ENCODE measurements at regions not wholly inside any gene's neighbourhood (a gene's known extent, or its start where the extent isn't known, plus 50 kb on each side); places are given as distances from the start of the nearest gene placed in this dataset.
A peak's percentile ranks its signal among the peaks of the same experiment; 100 is the strongest.
"Not testable (repeated sequence)": the region's sequence is repeated elsewhere in the genome, so short reads cannot be mapped to it uniquely, and the experiment has no call there.

DNA sequence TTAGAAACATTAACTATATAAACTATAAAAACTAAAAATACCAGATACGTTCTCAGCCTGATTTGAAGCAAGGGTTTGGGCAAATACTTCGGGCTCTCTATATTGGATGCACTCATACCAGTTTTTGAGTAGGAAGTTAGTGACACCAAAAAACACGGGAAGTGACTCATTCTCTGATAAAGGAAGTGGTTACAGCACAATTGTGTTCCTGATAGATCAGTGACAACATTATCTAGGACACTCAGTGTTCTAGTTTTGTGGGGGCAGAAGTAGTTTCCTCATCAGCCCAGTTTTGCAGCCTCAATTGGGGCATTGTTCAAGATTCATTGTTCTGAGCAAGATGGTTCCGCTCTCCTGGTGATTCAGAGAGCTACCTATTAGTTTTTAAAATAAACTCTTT is 469.6 kb upstream of the DPPA4 start:
- peak; percentile 33 for DNase-seq

DNA sequence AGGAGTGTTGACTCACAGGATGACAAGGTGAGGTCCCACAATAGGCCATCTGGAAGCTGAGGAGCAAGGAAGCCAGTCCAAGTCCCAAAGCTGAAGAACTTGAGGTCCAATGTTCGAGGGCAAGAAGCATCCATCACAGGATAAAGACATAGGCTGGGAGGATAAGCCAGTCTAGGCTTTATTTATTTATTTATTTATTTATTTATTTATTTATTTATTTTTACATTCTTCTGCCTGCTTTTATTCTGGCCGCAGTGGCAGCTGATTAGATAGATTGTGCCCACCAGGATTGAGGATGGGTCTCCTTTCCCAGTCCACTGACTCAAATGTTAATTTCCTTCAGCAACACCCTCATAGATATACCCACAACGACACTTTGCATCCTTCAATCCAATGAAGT is 472.2 kb upstream of the DPPA4 start:
- DNase-seq: no peak

- DNase-seq: no peak
Measured at GRCh38 chr3:109818081-109818480, 480.7 kb upstream of the DPPA4 start.

DNA sequence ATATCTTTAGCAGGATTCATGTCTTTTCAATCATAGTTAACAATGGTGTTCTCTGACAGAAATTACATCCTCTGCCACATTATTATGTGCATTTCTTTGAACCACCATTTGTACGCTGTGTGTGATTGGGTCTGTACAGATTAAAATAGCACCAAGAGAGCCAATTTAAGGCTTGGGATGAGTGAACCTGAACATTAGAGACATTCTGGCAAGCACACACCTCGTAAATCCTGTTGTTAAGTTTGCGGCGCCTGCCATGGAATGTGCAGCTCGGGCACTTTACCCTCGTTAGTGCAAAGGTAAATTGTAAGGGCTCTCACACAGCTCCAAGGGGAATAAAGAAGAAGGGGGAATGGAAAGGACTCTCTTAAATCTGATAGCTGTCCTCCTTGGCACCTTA is 482.4 kb upstream of the DPPA4 start:
- no peak for DNase-seq

GRCh38 chr3:109825971-109826810 is 488.8 kb upstream of the DPPA4 start:
- DNase-seq: no peak

DNA sequence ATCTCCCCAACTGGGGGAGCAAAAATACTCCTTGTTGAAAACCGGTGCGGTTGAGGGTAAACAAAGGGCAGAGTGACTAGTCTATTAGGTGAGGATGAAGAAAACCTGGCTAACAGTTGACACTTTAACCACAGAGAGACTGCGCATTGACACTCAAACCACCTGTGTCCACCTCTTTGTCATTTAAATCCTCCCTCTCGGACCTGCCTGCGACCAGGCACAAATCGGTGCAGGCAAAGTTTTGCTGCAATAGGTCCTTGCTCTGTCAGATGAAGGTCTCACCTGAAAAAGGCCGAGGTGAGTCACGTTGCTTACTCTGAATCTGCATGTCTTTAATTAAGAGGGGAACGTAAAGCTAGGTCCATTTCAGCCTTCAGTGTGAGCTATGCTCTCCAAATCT is 494.1 kb upstream of the DPPA4 start:
- no peak for DNase-seq

- DNase-seq: no peak
Measured at GRCh38 chr3:109835958-109836357, 498.6 kb upstream of the DPPA4 start.

- no peak for DNase-seq
Measured at GRCh38 chr3:109851854-109852253, 514.5 kb upstream of the DPPA4 start.

DNA sequence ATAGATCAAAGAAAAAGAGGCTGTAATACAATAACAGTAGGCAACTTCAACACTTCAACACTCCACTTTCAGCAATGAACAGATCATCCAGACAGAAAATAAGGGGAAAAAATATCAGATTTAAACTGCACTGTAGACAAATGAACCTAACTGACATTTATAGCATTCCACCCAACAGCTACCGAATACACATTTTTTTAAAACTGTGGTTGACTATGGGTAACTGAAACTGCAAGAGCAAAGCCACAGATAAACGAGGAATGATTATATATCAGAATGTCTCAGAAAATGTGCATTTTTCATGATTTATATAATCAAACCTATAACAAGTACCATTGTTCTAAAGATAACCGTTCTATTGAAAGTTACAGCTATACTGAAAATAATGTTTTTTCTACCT is 514.9 kb upstream of the DPPA4 start:
- DNase-seq: no peak

- no peak for DNase-seq
Measured at GRCh38 chr3:109853077-109853731, 515.9 kb upstream of the DPPA4 start.

DNA sequence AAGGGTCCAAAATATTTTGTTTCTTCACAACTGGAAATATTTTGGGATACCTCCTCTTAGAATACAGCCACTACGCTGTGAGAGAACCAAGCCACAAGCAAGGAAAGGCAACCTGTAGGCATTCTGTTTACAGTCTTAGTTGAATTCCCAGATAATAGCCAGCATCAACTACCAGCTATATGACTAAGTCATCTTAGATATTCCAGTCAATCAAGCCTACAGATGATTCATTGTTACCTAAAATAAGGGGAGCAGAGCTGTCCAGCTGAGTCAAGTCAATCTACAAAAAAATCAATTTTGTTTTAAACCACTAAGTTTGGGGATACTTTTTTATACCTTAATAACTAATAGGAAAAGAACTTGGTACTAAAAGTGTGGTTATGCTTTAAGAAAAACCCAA is 526.4 kb upstream of the DPPA4 start:
- DNase-seq: no peak

DNA sequence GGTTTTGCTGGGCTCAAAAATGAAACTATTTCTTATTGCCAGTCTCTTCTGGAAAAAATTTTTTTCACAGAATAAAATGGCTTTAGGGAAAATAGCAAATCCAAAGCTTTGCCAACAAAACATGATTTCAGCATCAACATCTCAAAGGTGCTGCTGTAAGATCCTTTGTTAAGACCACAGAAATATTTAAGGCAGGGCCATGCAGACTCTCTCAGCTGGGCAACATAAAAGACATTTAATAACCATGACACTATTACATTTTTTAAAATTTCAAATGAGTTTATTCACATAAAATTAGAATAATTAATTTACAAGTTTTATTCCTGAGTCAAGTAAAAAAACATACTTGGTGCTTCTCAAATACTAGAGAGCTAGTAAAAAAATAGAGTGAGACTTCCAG is 527.1 kb upstream of the DPPA4 start:
- DNase-seq: no peak

DNA sequence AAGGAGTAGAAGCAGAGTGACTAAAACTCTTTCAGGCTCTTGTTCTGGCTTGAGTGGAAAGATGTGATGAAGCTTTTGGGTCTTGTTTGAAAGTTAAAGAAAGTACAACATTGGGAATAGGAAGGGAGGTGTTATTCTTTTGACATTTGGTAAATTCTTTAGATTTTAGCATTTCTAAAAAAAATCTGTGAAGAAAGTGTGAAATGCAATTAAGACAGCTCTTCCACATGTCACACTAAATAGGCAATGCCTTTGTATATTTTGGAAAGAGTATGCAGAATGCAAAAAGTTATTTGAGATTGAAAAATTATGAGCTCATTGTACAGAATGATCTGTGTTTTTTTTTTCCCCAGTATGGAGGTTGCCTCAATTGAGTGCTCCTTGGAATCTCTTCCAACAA is 532.2 kb upstream of the DPPA4 start:
- no peak for DNase-seq

- DNase-seq: no peak
Measured at GRCh38 chr3:109874896-109875708, 537.8 kb upstream of the DPPA4 start.

DNA sequence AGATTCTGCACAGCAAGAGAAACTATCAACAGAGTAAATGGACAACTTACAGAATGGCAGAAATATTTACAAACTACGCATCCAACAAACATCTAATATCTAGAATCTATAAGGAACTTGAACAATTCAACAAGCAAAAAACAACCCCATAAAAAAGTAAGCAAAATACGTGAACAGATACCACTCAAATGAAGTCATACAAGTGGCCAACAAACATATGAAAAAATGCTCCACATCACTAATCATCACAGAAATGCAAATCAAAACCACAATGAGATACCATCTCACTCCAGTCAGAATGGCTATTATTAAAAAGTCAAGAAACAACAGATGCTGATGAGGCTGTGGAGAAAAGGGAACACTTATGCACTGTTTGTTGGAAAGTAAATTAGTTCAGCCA is 540.3 kb upstream of the DPPA4 start:
- not testable (repeated sequence) for DNase-seq

GRCh38 chr3:109882144-109882543 is 544.8 kb upstream of the DPPA4 start:
- DNase-seq: no peak

- no peak for DNase-seq
Measured at GRCh38 chr3:109887293-109887692, 549.9 kb upstream of the DPPA4 start.

DNA sequence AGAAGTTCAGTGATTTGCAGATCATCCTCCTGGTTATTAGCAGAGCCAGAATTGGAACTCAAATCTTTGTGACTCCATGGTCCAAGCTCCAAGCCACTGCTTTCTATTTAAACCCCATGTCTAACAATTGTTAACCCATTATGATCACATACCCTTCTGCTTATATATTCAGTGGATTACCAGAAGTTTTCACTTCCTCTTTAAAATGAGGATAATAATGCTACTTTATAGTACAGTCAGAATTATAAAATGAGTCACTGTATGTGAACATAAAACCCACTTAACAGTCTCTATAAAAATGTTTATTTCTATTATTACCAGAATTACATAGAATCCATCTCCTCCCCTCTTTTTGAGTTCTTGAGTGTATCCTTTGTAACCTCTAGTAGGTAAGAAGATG is 550.7 kb upstream of the DPPA4 start:
- no peak for DNase-seq

- no peak for DNase-seq
Measured at GRCh38 chr3:109897734-109898133, 560.4 kb upstream of the DPPA4 start.

DNA sequence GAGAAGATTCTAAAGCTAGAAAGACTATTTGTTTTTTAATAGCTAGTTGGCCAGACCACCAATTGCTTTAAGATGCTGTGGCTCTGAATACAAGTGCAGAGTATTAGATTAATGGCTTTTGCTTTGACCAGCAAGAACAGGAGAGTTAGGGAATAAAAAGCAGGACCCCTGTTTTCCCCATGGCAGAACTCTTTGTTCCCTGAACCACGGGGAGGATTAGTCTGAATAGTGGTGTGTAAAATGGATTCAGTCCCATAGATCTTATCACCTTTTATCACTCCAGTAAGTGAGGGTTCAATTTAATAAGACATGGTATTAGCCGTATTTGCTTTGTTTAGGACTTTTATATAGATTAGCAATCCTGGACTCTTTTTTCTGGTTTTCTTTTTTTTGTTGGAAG is 562.6 kb upstream of the DPPA4 start:
- no peak for DNase-seq

GRCh38 chr3:109900783-109901182 is 563.4 kb upstream of the DPPA4 start:
- no peak for DNase-seq

DNA sequence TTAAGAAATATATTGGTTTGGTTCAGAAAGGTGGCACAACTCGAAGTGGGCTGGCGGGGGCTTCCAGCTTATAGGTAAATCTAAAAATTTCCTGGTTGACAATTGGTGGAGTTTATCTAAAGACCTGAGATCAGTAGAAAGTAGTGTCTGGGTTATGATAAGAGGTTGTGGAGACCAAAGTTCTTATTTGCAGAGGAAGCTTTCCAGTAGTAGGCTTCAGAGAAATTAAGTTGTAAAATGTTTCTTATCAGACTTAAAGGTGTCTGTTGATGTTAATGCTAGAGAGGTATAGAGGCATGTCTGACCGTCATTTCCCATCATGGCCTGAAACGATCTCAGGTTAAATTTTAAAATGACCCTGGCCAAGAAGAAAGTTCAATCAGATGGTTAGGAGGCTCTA is 565.2 kb upstream of the DPPA4 start:
- no peak for DNase-seq

DNA sequence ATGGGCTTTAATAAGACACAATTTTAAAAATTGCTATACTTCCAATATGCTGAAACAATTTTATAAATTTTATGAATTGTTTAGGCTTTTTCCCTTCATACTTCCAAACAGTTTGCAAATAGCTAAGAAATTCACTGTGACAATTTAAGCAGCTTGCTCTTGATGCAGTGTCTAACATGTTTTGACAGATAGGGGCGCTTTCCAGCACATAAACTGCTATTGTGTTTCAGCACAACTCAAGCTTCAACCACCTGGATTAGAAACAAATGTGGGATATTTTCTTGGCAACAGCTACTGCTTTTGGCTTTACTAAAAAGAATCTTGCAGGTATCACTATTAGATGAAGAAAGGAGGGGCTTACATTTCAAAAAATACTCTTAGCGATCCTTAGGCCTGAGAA is 565.8 kb upstream of the DPPA4 start:
- DNase-seq: no peak

GRCh38 chr3:109910772-109911171 is 573.4 kb upstream of the DPPA4 start:
- DNase-seq: no peak
